ENCODE measurements at regions not wholly inside any gene's neighbourhood (a gene's known extent, or its start where the extent isn't known, plus 50 kb on each side); places are given as distances from the start of the nearest gene placed in this dataset.

DNA sequence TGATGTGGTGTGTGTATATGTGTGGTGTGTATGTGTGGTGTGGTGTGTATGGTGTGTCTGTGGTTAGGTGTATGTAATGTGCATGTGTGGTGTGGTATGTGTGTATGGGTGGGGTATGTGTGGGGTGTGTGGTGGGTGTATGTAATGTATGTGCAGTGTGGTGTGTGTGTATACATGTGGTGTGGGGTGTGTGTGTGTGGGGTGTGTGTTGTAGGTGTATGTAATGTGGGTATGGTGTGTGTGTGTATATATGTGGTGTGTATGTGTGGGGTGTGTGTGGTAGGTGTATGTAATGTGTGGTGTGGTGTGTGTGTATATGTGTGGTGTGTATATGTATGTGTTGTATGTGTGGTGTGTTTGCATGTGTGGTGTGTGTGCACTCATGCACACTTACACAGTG, 84.8 kb upstream of the ID2 start:
- TF ChIP-seq NFIC (IDR thresholded peaks at IDR 0.05) (no peak), CREB1 (IDR thresholded peaks at IDR 0.05; ENCODE audit: low read depth) (no peak), EP300 (IDR thresholded peaks at IDR 0.05; ENCODE audit: borderline replicate concordance) (no peak), TAF1 (IDR thresholded peaks at IDR 0.05; ENCODE audit: low read depth) (no peak), CEBPB (IDR thresholded peaks at IDR 0.05) (no peak)
- TF ChIP-seq, protein P1, sequence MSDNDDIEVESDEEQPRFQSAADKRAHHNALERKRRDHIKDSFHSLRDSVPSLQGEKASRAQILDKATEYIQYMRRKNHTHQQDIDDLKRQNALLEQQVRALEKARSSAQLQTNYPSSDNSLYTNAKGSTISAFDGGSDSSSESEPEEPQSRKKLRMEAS (IDR thresholded peaks at IDR 0.05) = no peak
